Duodenal mucosa (tissue), 2 donors: ENCODE measurements at regions not wholly inside any gene's neighbourhood (a gene's known extent, or its start where the extent isn't known, plus 50 kb on each side); places are given as distances from the start of the nearest gene placed in this dataset.

Experiments
- H3K27ac ChIP-seq: one replicate; pipeline ENCODE4 v1.7.0; 2013; ENCODE audit warnings: low read depth, low read length
- H3K27me3 ChIP-seq, 2 donors: one replicate each; pipeline ENCODE4 v1.7.0; 2013; ENCODE audit warnings: low read length in 2 of 2, control low read depth in 1 of 2; ENCODE audit not compliant: insufficient read depth in 2 of 2, control insufficient read depth in 1 of 2
- H3K36me3 ChIP-seq, 2 donors: one replicate each; pipeline ENCODE4 v1.7.0; 2013; ENCODE audit warnings: low read length in 2 of 2, control low read depth in 1 of 2; ENCODE audit not compliant: insufficient read depth in 2 of 2, control insufficient read depth in 1 of 2
- H3K4me1 ChIP-seq, 2 donors: one replicate each; pipeline ENCODE4 v1.7.0; 2013; ENCODE audit warnings: low read length in 2 of 2, control low read depth in 1 of 2; ENCODE audit not compliant: insufficient read depth in 2 of 2, control insufficient read depth in 1 of 2
- H3K4me3 ChIP-seq, 2 donors: one replicate each; pipeline ENCODE4 v1.7.0; 2013; ENCODE audit warnings: low read length in 2 of 2, low read depth in 1 of 2
- H3K9ac ChIP-seq, 2 donors: one replicate each; pipeline ENCODE4 v1.7.0; 2013; ENCODE audit warnings: low read length in 2 of 2, low read depth in 1 of 2
- H3K9me3 ChIP-seq, 2 donors: one replicate each; pipeline ENCODE4 v1.7.0; 2013; ENCODE audit warnings: low read length in 2 of 2, control low read depth in 1 of 2; ENCODE audit not compliant: control insufficient read depth in 1 of 2

- no peaks in the 10 kb centered on the region for H3K9me3 ChIP-seq
- H3K27ac ChIP-seq: no peak overlapping the region
- no peaks in the 10 kb centered on the region for H3K36me3 ChIP-seq
- no peak overlapping the region for H3K4me3 ChIP-seq
- no peak overlapping the region for H3K9ac ChIP-seq
- no peaks in the 10 kb centered on the region for H3K4me1 ChIP-seq
- H3K27me3 ChIP-seq: no peaks in the 10 kb centered on the region
Observed at GRCh38 chr6:138716971-138717665, 56.5 kb upstream of the CCDC28A start.

GRCh38 chr6:138719011-138719635 is 54.4 kb upstream of the CCDC28A start:
- Histone ChIP-seq H3K4me1 (peaks cover 11 to 14% of the 10 kb centered on the region in 2 donors), H3K9ac (no peak overlapping the region), H3K27ac (peak overlapping the region; percentile 13), H3K4me3 (no peak overlapping the region), H3K36me3 (no peaks in the 10 kb centered on the region), H3K27me3 (no peaks in the 10 kb centered on the region), H3K9me3 (no peaks in the 10 kb centered on the region)

DNA sequence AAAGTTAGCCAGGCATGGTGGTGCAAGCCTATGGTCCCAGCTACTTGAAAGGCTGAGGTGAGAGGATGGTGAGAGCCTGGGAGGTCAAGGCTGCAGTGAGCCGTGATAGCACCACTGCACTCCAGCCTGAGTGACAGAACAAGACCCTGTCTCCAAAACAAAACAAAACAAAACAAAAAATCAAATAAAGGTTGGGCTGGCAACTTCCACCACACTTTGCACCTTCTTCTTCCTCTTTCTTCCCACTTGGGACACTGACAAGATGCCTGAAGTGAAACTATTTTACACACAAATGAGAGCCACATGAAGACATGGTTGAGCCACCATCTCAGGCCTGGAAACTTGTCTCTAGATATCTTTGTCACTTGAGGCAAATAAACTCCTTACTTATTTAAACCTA is 53.8 kb upstream of the CCDC28A start:
- Histone ChIP-seq H3K4me1 (peaks cover 11 to 14% of the 10 kb centered on the region in 2 donors), H3K36me3 (no peaks in the 10 kb centered on the region), H3K27ac (no peak overlapping the region), H3K4me3 (no peak overlapping the region), H3K9me3 (no peaks in the 10 kb centered on the region), H3K9ac (no peak overlapping the region), H3K27me3 (no peaks in the 10 kb centered on the region)

- Histone ChIP-seq H3K9me3 (no peaks in the 10 kb centered on the region), H3K4me3 (no peak overlapping the region), H3K36me3 (no peaks in the 10 kb centered on the region), H3K27me3 (no peaks in the 10 kb centered on the region), H3K27ac (no peak overlapping the region), H3K4me1 (peaks cover 11 to 14% of the 10 kb centered on the region in 2 donors), H3K9ac (no peak overlapping the region)
Observed at GRCh38 chr6:138722425-138723371, 50.9 kb upstream of the CCDC28A start.
